ENCODE measurements at regions not wholly inside any gene's neighbourhood (a gene's known extent, or its start where the extent isn't known, plus 50 kb on each side); places are given as distances from the start of the nearest gene placed in this dataset.

- Mint-ChIP-seq H3K4me1 (no peaks in the 10 kb centered on the region), H3K4me3 (no peak overlapping the region), H3K27ac (no peak overlapping the region), H3K9me3 (no peaks in the 10 kb centered on the region; the same call in 2 of the 3 replicates), H3K27me3 (ENCODE audit: insufficient read depth, low read depth, poor library complexity) (no peaks in the 10 kb centered on the region), H3K36me3 (ENCODE audit: low read depth) (no peaks in the 10 kb centered on the region)
- Histone ChIP-seq H3K9me2 (ENCODE audit: insufficient read depth) (no peaks in the 10 kb centered on the region; the same call in 1 of the 2 replicates), H3K36me3 (ENCODE audit: insufficient read depth) (no peaks in the 10 kb centered on the region), H3K4me2 (no peak overlapping the region), H3K4me3 (no peak overlapping the region), H3K79me2 (replicated peaks; ENCODE audit: insufficient read depth) (no peaks in the 10 kb centered on the region), H3K27ac (ENCODE audit: low read depth) (no peak overlapping the region), H3K4me1 (ENCODE audit: insufficient read depth) (no peaks in the 10 kb centered on the region), H3F3A (replicated peaks; ENCODE audit: low read depth) (no peaks in the 10 kb centered on the region), H2AFZ (no peak overlapping the region), H4K20me1 (replicated peaks; ENCODE audit: insufficient read depth) (no peaks in the 10 kb centered on the region), H3K27me3 (ENCODE audit: insufficient read depth) (no peaks in the 10 kb centered on the region)
- ATAC-seq (no peak), DNase-seq (ENCODE audit: low spot score) (no peak)
- no peak for TF ChIP-seq ETS1 (IDR thresholded peaks at IDR 0.05)
- no peak for TF ChIP-seq CREB1 (CRISPR knock-in tag; IDR thresholded peaks at IDR 0.05; ENCODE audit: low read depth)
- TF ChIP-seq STAT1 (IDR thresholded peaks at IDR 0.05; ENCODE audit: unreplicated experiment) = no peak
- TF ChIP-seq REST (IDR thresholded peaks at IDR 0.05; ENCODE audit: unreplicated experiment) = no peak
- TF ChIP-seq, protein P1, sequence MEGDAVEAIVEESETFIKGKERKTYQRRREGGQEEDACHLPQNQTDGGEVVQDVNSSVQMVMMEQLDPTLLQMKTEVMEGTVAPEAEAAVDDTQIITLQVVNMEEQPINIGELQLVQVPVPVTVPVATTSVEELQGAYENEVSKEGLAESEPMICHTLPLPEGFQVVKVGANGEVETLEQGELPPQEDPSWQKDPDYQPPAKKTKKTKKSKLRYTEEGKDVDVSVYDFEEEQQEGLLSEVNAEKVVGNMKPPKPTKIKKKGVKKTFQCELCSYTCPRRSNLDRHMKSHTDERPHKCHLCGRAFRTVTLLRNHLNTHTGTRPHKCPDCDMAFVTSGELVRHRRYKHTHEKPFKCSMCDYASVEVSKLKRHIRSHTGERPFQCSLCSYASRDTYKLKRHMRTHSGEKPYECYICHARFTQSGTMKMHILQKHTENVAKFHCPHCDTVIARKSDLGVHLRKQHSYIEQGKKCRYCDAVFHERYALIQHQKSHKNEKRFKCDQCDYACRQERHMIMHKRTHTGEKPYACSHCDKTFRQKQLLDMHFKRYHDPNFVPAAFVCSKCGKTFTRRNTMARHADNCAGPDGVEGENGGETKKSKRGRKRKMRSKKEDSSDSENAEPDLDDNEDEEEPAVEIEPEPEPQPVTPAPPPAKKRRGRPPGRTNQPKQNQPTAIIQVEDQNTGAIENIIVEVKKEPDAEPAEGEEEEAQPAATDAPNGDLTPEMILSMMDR (conservative IDR thresholded peaks at IDR 0.05; ENCODE audit: low read depth in 2 of 2) = no peak
- no peak for TF ChIP-seq JUNB (IDR thresholded peaks at IDR 0.05; ENCODE audit: unreplicated experiment)
- no peak for TF ChIP-seq ZNF114 (CRISPR knock-in tag; IDR thresholded peaks at IDR 0.05)
- no peak for TF ChIP-seq EZH2 (IDR thresholded peaks at IDR 0.05; ENCODE audit: low read depth, unreplicated experiment)
- no peak for TF ChIP-seq EZH2phosphoT487 (IDR thresholded peaks at IDR 0.05; ENCODE audit: unreplicated experiment)
These were observed 563.3 kb downstream of the TBC1D32 start for GRCh38 chr6:120771019-120771418.

- no peaks in the 10 kb centered on the region for H3K27me3 ChIP-seq (ENCODE audit: insufficient read depth)
- peak; percentile 71 for ATAC-seq
- H3K27me3 Mint-ChIP-seq (ENCODE audit: insufficient read depth, low read depth, poor library complexity) = no peaks in the 10 kb centered on the region
- TF ChIP-seq ZNF462 (CRISPR knock-in tag; IDR thresholded peaks at IDR 0.05) = no peak
These were observed 570.0 kb downstream of the TBC1D32 start for GRCh38 chr6:120764312-120764711.

More at GRCh38 chr6:120764312-120764711, 570.0 kb downstream of the TBC1D32 start:
- Mint-ChIP-seq H3K4me1 (peaks cover 3% of the 10 kb centered on the region; the same call in 1 of the 3 replicates), H3K4me3 (no peak overlapping the region), H3K36me3 (ENCODE audit: low read depth) (no peaks in the 10 kb centered on the region), H3K9me3 (no peaks in the 10 kb centered on the region), H3K27ac (no peak overlapping the region)
- no peak overlapping the region for H3K27ac ChIP-seq (ENCODE audit: low read depth)
- no peaks in the 10 kb centered on the region for H3K79me2 ChIP-seq (replicated peaks; ENCODE audit: insufficient read depth)
- H2AFZ ChIP-seq = no peak overlapping the region
- no peaks in the 10 kb centered on the region for H3K4me1 ChIP-seq (ENCODE audit: insufficient read depth)
- H3K4me3 ChIP-seq = no peak overlapping the region
- no peaks in the 10 kb centered on the region; the same call in 1 of the 2 replicates for H3K9me2 ChIP-seq (ENCODE audit: insufficient read depth)
- H3K36me3 ChIP-seq (ENCODE audit: insufficient read depth) = no peaks in the 10 kb centered on the region
- H4K20me1 ChIP-seq (replicated peaks; ENCODE audit: insufficient read depth) = no peaks in the 10 kb centered on the region
- no peaks in the 10 kb centered on the region for H3F3A ChIP-seq (replicated peaks; ENCODE audit: low read depth)
- DNase-seq (ENCODE audit: low spot score) = peak; percentile 38
- no peak overlapping the region for H3K4me2 ChIP-seq
